Tibial nerve (tissue), 4 donors: ENCODE measurements at regions not wholly inside any gene's neighbourhood (a gene's known extent, or its start where the extent isn't known, plus 50 kb on each side); places are given as distances from the start of the nearest gene placed in this dataset.

Experiments used
- DNase-seq, 2 donors: peaks; one replicate each; pipeline ENCODE4 v3.0.0-alpha.2; 2019; ENCODE audit warnings: low spot score in 2 of 2
- H3K27ac ChIP-seq, 4 donors: fragments of 200-600 bp; sonication (generic) in 3 of 4; one replicate each; pipeline ENCODE4 v1.5.1; 2017 to 2019; ENCODE audit warnings: mild to moderate bottlenecking in 1 of 4
- H3K27me3 ChIP-seq, 2 donors: fragments of 200-600 bp; sonication (generic) in 1 of 2; one replicate each; pipeline versions ENCODE4 v1.5.1 to v1.6.0; 2017 to 2019
- H3K36me3 ChIP-seq, 3 donors: fragments of 200-600 bp; sonication (generic); one replicate each; pipeline ENCODE4 v1.5.1; 2018 to 2019
- H3K4me1 ChIP-seq, 4 donors: fragments of 200-600 bp; sonication (generic) in 3 of 4; one replicate each; pipeline ENCODE4 v1.5.1; 2017 to 2019
- H3K4me3 ChIP-seq, 4 donors: fragments of 200-600 bp; sonication (generic) in 3 of 4; one replicate each; pipeline ENCODE4 v1.5.1; 2017 to 2019; ENCODE audit warnings: mild to moderate bottlenecking in 1 of 4, moderate library complexity in 1 of 4
- H3K9me3 ChIP-seq, 4 donors: fragments of 200-600 bp; sonication (generic) in 3 of 4; one replicate each; pipeline ENCODE4 v1.5.1; 2017 to 2019
- EP300 ChIP-seq, 2 donors: sonication (generic); formaldehyde crosslinking; IDR thresholded peaks; one replicate each; pipeline ENCODE4 v1.6.1; 2017; ENCODE audit warnings: antibody characterized with exemption in 2 of 2, mild to moderate bottlenecking in 1 of 2
- POLR2A ChIP-seq, 2 donors: fragments of 450-650 bp; IDR thresholded peaks; one replicate each; pipeline ENCODE4 v1.6.1; 2017; ENCODE audit warnings: antibody characterized with exemption in 2 of 2, mild to moderate bottlenecking in 2 of 2, moderate library complexity in 2 of 2
- WGBS, 2 donors: methylation state at CpG; one replicate each; pipeline ENCODE4 v1.1.5; 2018; 5-methylcytosine and 5-hydroxymethylcytosine counted together
- TF ChIP-seq, protein P1 (sequence below), 5 experiments: fragments of 200-600 bp in 3 of 5; fragments of 450-650 bp in 2 of 5; sonication (generic) in 3 of 5; IDR thresholded peaks; one replicate each; pipeline ENCODE4 v1.5.1; 2016 to 2019; ENCODE audit warnings: antibody characterized with exemption in 5 of 5, mild to moderate bottlenecking in 3 of 5, moderate library complexity in 2 of 5

- Histone ChIP-seq H3K4me3 (no peak overlapping the region), H3K27me3 (no peaks in the 10 kb centered on the region), H3K27ac (no peak overlapping the region), H3K9me3 (no peaks in the 10 kb centered on the region), H3K36me3 (no peaks in the 10 kb centered on the region), H3K4me1 (no peaks in the 10 kb centered on the region)
- DNase-seq, result no peak
- TF ChIP-seq POLR2A (IDR thresholded peaks at IDR 0.05) (no peak), EP300 (IDR thresholded peaks at IDR 0.05) (no peak)
- TF ChIP-seq, protein P1, sequence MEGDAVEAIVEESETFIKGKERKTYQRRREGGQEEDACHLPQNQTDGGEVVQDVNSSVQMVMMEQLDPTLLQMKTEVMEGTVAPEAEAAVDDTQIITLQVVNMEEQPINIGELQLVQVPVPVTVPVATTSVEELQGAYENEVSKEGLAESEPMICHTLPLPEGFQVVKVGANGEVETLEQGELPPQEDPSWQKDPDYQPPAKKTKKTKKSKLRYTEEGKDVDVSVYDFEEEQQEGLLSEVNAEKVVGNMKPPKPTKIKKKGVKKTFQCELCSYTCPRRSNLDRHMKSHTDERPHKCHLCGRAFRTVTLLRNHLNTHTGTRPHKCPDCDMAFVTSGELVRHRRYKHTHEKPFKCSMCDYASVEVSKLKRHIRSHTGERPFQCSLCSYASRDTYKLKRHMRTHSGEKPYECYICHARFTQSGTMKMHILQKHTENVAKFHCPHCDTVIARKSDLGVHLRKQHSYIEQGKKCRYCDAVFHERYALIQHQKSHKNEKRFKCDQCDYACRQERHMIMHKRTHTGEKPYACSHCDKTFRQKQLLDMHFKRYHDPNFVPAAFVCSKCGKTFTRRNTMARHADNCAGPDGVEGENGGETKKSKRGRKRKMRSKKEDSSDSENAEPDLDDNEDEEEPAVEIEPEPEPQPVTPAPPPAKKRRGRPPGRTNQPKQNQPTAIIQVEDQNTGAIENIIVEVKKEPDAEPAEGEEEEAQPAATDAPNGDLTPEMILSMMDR (IDR thresholded peaks at IDR 0.05), result no peak
- WGBS, 2 donors, result 73 to 79% methylated on average over 1 of the region's 1 CpG
Measured at GRCh38 chr3:95905182-95905581, 909.2 kb upstream of the EPHA6 start.

GRCh38 chr3:95911767-95912166 lies 902.6 kb upstream of the EPHA6 start:
- H3K4me3 ChIP-seq, result no peak overlapping the region
- TF ChIP-seq, protein P1 (IDR thresholded peaks at IDR 0.05), result no peak
- TF ChIP-seq POLR2A (IDR thresholded peaks at IDR 0.05) (no peak), EP300 (IDR thresholded peaks at IDR 0.05) (no peak)
- H3K27ac ChIP-seq, result no peak overlapping the region
- WGBS, 2 donors, result 83 to 100% methylated on average over 1 of the region's 1 CpG
- no peaks in the 10 kb centered on the region for H3K27me3 ChIP-seq
- H3K36me3 ChIP-seq, result no peaks in the 10 kb centered on the region
- peaks cover 0 to 19% (median 0%) of the 10 kb centered on the region in 4 donors for H3K9me3 ChIP-seq
- no peaks in the 10 kb centered on the region for H3K4me1 ChIP-seq
- no peak for DNase-seq

DNA sequence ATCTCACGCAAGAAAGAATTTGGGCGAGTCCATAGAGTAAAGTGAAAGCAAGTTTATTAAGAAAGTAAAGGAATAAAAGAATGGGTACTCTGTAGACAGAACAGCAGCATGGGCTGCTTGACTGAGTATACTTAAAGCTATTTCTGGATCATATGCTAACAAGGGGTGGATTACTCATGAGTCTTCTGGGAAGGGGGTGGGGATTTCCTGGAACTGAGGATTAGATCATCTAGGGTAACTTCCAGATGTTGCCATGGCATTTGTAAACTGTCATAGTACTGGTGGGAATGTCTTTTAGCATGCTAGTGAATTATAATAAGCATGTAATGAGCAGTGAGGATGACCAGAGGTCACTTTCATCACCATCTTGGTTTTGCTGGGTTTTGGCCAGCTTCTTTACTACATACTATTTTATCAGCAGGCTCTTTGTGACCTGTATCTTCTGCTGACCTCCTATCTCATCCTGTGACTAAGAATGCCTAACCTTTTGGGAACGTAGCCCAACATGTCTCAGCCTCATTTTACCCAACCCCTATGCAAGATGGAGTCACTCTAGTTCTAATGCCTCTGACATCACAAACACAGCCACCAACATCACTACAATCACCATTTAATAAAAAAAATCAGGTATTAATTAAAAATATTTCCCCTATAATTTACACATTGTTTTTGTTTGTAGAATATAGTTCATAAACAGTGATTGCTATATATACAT lies 890.7 kb upstream of the EPHA6 start:
- 48 to 54% methylated on average over 3 of the region's 3 CpGs for WGBS, 2 donors
- Histone ChIP-seq H3K27me3 (no peaks in the 10 kb centered on the region), H3K9me3 (no peaks in the 10 kb centered on the region), H3K4me3 (no peak overlapping the region), H3K36me3 (no peaks in the 10 kb centered on the region), H3K4me1 (peaks cover 0 to 5% (median 0%) of the 10 kb centered on the region in 4 donors), H3K27ac (peak overlapping the region in 2 of 4 donors; percentile 67 to 74)
- TF ChIP-seq POLR2A (IDR thresholded peaks at IDR 0.05) (no peak), EP300 (IDR thresholded peaks at IDR 0.05) (peak; percentile 35 to 70)
- peak in 1 of 2 donors; percentile 59 for DNase-seq

DNA sequence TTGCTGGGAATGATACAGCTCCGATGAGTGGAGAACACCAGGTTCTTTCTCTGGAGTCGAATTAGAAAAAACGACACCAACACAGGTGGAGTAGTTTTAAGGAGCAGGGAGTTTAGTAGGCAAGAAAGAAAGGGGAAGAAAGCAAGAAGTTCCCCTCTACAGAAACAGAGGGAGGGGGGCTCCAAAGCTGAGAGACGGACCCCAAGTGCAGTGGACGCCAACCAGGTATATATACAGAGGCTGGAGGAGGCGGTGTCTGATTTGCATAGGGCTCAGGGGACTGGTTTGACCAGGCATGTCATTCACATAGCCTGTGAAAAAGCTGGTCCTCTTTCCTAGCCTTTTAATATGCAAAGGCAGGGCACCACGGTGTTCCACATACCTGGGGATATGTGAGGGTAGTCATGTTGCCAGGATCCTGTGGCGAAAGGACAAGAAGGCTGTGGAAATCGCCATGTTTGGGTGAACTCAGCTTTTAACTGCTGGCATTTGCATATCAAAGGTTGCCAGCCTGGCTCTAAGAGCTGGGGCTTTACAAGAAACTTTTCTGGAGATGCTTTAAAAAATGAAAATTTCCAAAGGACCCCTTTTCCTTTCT lies 887.4 kb upstream of the EPHA6 start:
- Histone ChIP-seq H3K27ac (no peak overlapping the region), H3K4me1 (peaks cover 0 to 5% (median 0%) of the 10 kb centered on the region in 4 donors), H3K36me3 (no peaks in the 10 kb centered on the region), H3K4me3 (no peak overlapping the region), H3K27me3 (no peaks in the 10 kb centered on the region), H3K9me3 (no peaks in the 10 kb centered on the region)
- TF ChIP-seq, protein P1 (IDR thresholded peaks at IDR 0.05), result no peak
- no peak for TF ChIP-seq POLR2A (IDR thresholded peaks at IDR 0.05)
- TF ChIP-seq EP300 (IDR thresholded peaks at IDR 0.05), result no peak
- WGBS, 2 donors, result 66 to 67% methylated on average over 9 of the region's 9 CpGs
- no peak for DNase-seq

DNA sequence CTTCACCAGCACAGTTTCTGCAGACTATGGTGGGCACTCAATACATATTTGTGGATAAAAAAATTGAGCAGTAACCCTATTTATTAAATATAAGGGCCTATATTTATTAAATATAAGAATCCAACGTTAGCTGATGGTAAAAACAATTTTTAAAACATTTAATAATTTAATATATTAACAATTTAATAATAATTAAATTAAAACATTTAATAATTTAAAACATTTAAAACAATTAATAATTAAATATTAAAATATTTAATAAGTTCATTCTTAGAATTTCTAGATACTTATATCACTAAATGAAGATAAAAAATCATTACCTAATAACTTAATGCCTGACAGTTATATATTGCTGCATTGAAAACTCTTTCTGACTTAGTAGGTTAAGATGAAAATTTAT lies 880.2 kb upstream of the EPHA6 start:
- Histone ChIP-seq H3K4me1 (no peaks in the 10 kb centered on the region), H3K27ac (no peak overlapping the region), H3K9me3 (no peaks in the 10 kb centered on the region), H3K36me3 (no peaks in the 10 kb centered on the region), H3K4me3 (no peak overlapping the region), H3K27me3 (no peaks in the 10 kb centered on the region)
- TF ChIP-seq EP300 (IDR thresholded peaks at IDR 0.05) (no peak), POLR2A (IDR thresholded peaks at IDR 0.05) (no peak)
- TF ChIP-seq, protein P1 (IDR thresholded peaks at IDR 0.05), result no peak
- no peak for DNase-seq
- WGBS, 2 donors, result 72 to 89% methylated on average over 1 of the region's 1 CpG
